HCT116 (cell line): ENCODE measurements at regions not wholly inside any gene's neighbourhood (a gene's known extent, or its start where the extent isn't known, plus 50 kb on each side); places are given as distances from the start of the nearest gene placed in this dataset.

Experiments used
- ATAC-seq: fragments of 200-7000 bp; cut with Tn5 transposase; 2 replicates; pipeline ENCODE4 v1.9.1; 2020; ENCODE audit warnings: mild to moderate bottlenecking, moderate library complexity
- BruUV-seq: library from RNA; stranded (reverse); fragments of 400-500 nt; replicated peaks from 2 replicates; lab custom pipeline; 2021; lab: Mats Ljungman, UMichigan
- CTCF ChIA-PET: fragments of 300-600 bp; sonication (Branson Sonifier 250); formaldehyde crosslinking; loops from one replicate; lab custom pipeline; 2021; ENCODE audit warnings: antibody characterized with exemption; lab: Charles Lee
- POLR2A ChIA-PET: fragments of 300-600, 350-600 bp; sonication (Branson Sonifier 250); formaldehyde crosslinking; loops from one replicate; lab custom pipeline; 2021; ENCODE audit warnings: antibody characterized with exemption; lab: Charles Lee
- RAD21 ChIA-PET, 2 experiments: fragments of 300-600 bp; sonication (Branson Sonifier 250); formaldehyde crosslinking; loops; one replicate each; lab custom pipeline; 2023; ENCODE audit warnings: low total read pairs in 2 of 2; ENCODE audit not compliant: uncharacterized antibody in 2 of 2, unreplicated experiment in 2 of 2, low non-redundant PET in 1 of 2; lab: Charles Lee
- DNase-seq: peaks from one replicate; pipeline ENCODE4 v3.0.0-alpha.2; 2010; ENCODE audit warnings: low read depth, low spot score
- H2AFZ ChIP-seq: fragments of 200-600 bp; shearing (Covaris generic), sonication (generic); 2 replicates; pipeline ENCODE4 v1.6.1; 2017; ENCODE audit warnings: low read depth, mixed run types, mixed read lengths, antibody characterized with exemption, low read length; ENCODE audit not compliant: poor library complexity, severe bottlenecking
- H3K27ac ChIP-seq: 2 replicates; pipeline ENCODE4 v1.5.1; 2012; ENCODE audit warnings: low read depth, low read length
- H3K27me3 ChIP-seq: fragments of 200-600 bp; sonication (generic); 2 replicates; pipeline ENCODE4 v1.6.1; 2016; ENCODE audit warnings: mixed run types, low read length, mixed read lengths; ENCODE audit not compliant: insufficient read depth
- H3K36me3 ChIP-seq, 2 experiments: fragments of 200-500 bp in 1 of 2; fragments of 200-600 bp in 1 of 2; sonication (Bioruptor generic) in 1 of 2; sonication (generic) in 1 of 2; 2 replicates each; pipeline versions ENCODE4 v1.5.1 to v1.6.1; 2014 to 2016; ENCODE audit warnings: low read length in 2 of 2, inconsistent platforms in 1 of 2, mixed read lengths in 1 of 2, mixed run types in 1 of 2; ENCODE audit not compliant: insufficient read depth in 2 of 2, control insufficient read depth in 1 of 2
- H3K4me1 ChIP-seq, 2 experiments: fragments of 200-600 bp in 1 of 2; sonication (generic) in 1 of 2; 2 replicates each; pipeline versions ENCODE4 v1.5.1 to v1.6.1; 2012 to 2017; ENCODE audit warnings: low read length in 2 of 2, inconsistent platforms in 1 of 2, mild to moderate bottlenecking in 1 of 2, mixed read lengths in 1 of 2, mixed run types in 1 of 2, moderate library complexity in 1 of 2; ENCODE audit not compliant: insufficient read depth in 2 of 2, control insufficient read depth in 1 of 2
- H3K4me2 ChIP-seq: fragments of 200-600 bp; sonication (generic); 2 replicates; pipeline ENCODE4 v1.6.1; 2017; ENCODE audit warnings: mixed run types, low read length, mixed read lengths
- H3K4me3 ChIP-seq, 2 experiments: fragments of 200-600 bp in 1 of 2; sonication (generic) in 1 of 2; replicated peaks in 1 of 2; 2 replicates each; pipeline ENCODE4 v1.5.1; 2011 to 2016; ENCODE audit warnings: low read length in 2 of 2, control low read depth in 1 of 2, low read depth in 1 of 2, mild to moderate bottlenecking in 1 of 2, mixed read lengths in 1 of 2, mixed run types in 1 of 2
- H3K79me2 ChIP-seq: fragments of 200-600 bp; sonication (generic); 2 replicates; pipeline ENCODE4 v1.6.1; 2017; ENCODE audit warnings: mild to moderate bottlenecking, mixed run types, low read length, moderate library complexity, mixed read lengths; ENCODE audit not compliant: insufficient read depth
- H3K9ac ChIP-seq: fragments of 200-600 bp; sonication (generic); 2 replicates; pipeline ENCODE4 v1.6.1; 2016; ENCODE audit warnings: low read length, mixed read lengths
- H3K9me2 ChIP-seq: fragments of 200-600 bp; sonication (generic), shearing (Covaris generic); 2 replicates; pipeline ENCODE4 v1.6.1; 2017; ENCODE audit warnings: mixed run types, mild to moderate bottlenecking, moderate library complexity; ENCODE audit not compliant: insufficient read depth
- H3K9me3 ChIP-seq, 2 experiments: fragments of 200-500 bp in 1 of 2; fragments of 200-600 bp in 1 of 2; sonication (Bioruptor generic) in 1 of 2; sonication (generic) in 1 of 2; 2 replicates each; pipeline ENCODE4 v1.6.1; 2014 to 2017; ENCODE audit warnings: low read length in 2 of 2, mixed read lengths in 2 of 2, inconsistent platforms in 1 of 2, low read depth in 1 of 2, mild to moderate bottlenecking in 1 of 2, mixed run types in 1 of 2, moderate library complexity in 1 of 2; ENCODE audit not compliant: control insufficient read depth in 1 of 2, insufficient read depth in 1 of 2
- H4K20me1 ChIP-seq: fragments of 200-600 bp; sonication (generic), shearing (Covaris generic); 2 replicates; pipeline ENCODE4 v1.6.1; 2017; ENCODE audit warnings: mixed run types, mild to moderate bottlenecking, moderate library complexity; ENCODE audit not compliant: insufficient read depth
- CBX3 ChIP-seq: IDR thresholded peaks from 2 replicates; pipeline ENCODE4 v1.6.1; 2012; ENCODE audit warnings: low read depth
- CEBPB ChIP-seq: IDR thresholded peaks from 2 replicates; pipeline ENCODE4 v1.6.1; 2012; ENCODE audit warnings: low read depth
- CTCF ChIP-seq, 3 experiments: fragments of 200-600 bp in 1 of 3; sonication (generic) in 1 of 3; IDR thresholded peaks in 2 of 3; conservative IDR thresholded peaks in 1 of 3; 2 replicates each; pipeline ENCODE4 v1.5.1; 2012 to 2017; ENCODE audit warnings: low read depth in 2 of 3, low read length in 2 of 3, antibody characterized with exemption in 1 of 3, borderline replicate concordance in 1 of 3, control low read depth in 1 of 3, mild to moderate bottlenecking in 1 of 3, mixed read lengths in 1 of 3, mixed run types in 1 of 3, moderate library complexity in 1 of 3; ENCODE audit not compliant: insufficient read depth in 1 of 3
- ELF1 ChIP-seq: IDR thresholded peaks from 2 replicates; pipeline ENCODE4 v1.6.1; 2012; ENCODE audit warnings: low read depth, borderline replicate concordance
- EZH2 ChIP-seq: fragments of 200-600 bp; sonication (generic); IDR thresholded peaks from 2 replicates; pipeline ENCODE4 v1.6.1; 2017; ENCODE audit warnings: antibody characterized with exemption, mixed run types
- EZH2phosphoT487 ChIP-seq: fragments of 200-600 bp; IDR thresholded peaks from 2 replicates; pipeline ENCODE4 v1.6.1; 2018; ENCODE audit warnings: antibody characterized with exemption, borderline replicate concordance
- JUND ChIP-seq: IDR thresholded peaks from 2 replicates; pipeline ENCODE4 v1.6.1; 2012
- POLR2A ChIP-seq: IDR thresholded peaks from 2 replicates; pipeline ENCODE4 v1.7.0; 2011; ENCODE audit warnings: borderline replicate concordance; ENCODE audit not compliant: insufficient read depth, insufficient read length; ENCODE audit errors: extremely low read depth
- POLR2AphosphoS5 ChIP-seq: IDR thresholded peaks from 2 replicates; pipeline ENCODE4 v1.6.1; 2011; ENCODE audit warnings: mild to moderate bottlenecking, low read depth, low read length, moderate library complexity
- RAD21 ChIP-seq: IDR thresholded peaks from 2 replicates; pipeline ENCODE4 v1.6.1; 2012; ENCODE audit warnings: low read depth, mild to moderate bottlenecking
- REST ChIP-seq: IDR thresholded peaks from 2 replicates; pipeline ENCODE4 v1.6.1; 2012; ENCODE audit warnings: low read depth
- SIN3A ChIP-seq: IDR thresholded peaks from 2 replicates; pipeline ENCODE4 v1.6.1; 2012; ENCODE audit warnings: low read depth
- SP1 ChIP-seq: IDR thresholded peaks from 2 replicates; pipeline ENCODE4 v1.6.1; 2012; ENCODE audit warnings: low read depth
- SRF ChIP-seq: IDR thresholded peaks from 2 replicates; pipeline ENCODE4 v1.6.1; 2012; ENCODE audit warnings: low read depth
- YY1 ChIP-seq: IDR thresholded peaks from 2 replicates; pipeline ENCODE4 v1.6.1; 2011; ENCODE audit warnings: low read length, low read depth, moderate library complexity, mild to moderate bottlenecking; ENCODE audit not compliant: insufficient replicate concordance; ENCODE audit errors: extremely low read depth
- ZBTB33 ChIP-seq: IDR thresholded peaks from 2 replicates; pipeline ENCODE4 v1.6.1; 2011; ENCODE audit warnings: mild to moderate bottlenecking, low read length, moderate library complexity; ENCODE audit not compliant: insufficient replicate concordance; ENCODE audit errors: extremely low read depth
- ZNF274 ChIP-seq: fragments of 200-500 bp; sonication (Bioruptor generic); IDR thresholded peaks from 2 replicates; pipeline ENCODE4 v1.6.1; 2014; ENCODE audit warnings: mild to moderate bottlenecking, low read depth, low read length, inconsistent platforms
- intact Hi-C: fragments of 100-400 bp; cut with micrococcal nuclease; formaldehyde crosslinking; loops from 2 replicates; pipeline ENCODE4 v1.10.0; 2022
- TF ChIP-seq, protein P1 (sequence below): IDR thresholded peaks from 2 replicates; pipeline ENCODE4 v1.6.1; 2012
- TF ChIP-seq, protein P2 (sequence below): IDR thresholded peaks from 2 replicates; pipeline ENCODE4 v1.6.1; 2012

- no peaks in the 10 kb centered on the region for H3K79me2 ChIP-seq
- ChIA-PET CTCF (no interaction called here), RAD21 (no interaction called here), POLR2A (interaction anchor here (0.6 kb wide), 1 partner anchor 10 kb away, joined by 5 read pairs; no protein-coding TSS in a partner anchor)
- H3K27ac ChIP-seq, result no peak overlapping the region
- no peak overlapping the region for H2AFZ ChIP-seq
- H3K4me3 ChIP-seq, result no peak overlapping the region
- TF ChIP-seq EZH2 (no peak), SIN3A (no peak), ZNF274 (no peak), SP1 (no peak), YY1 (no peak), CTCF (IDR thresholded peaks at IDR 0.05 in 2 of 3, conservative IDR thresholded peaks at IDR 0.05 in 1 of 3; ENCODE audit: borderline replicate concordance in 1 of 3, insufficient read depth in 1 of 3, low read depth in 2 of 3, low read length in 2 of 3) (no peak), POLR2A (no peak), POLR2AphosphoS5 (no peak), ZBTB33 (no peak), SRF (no peak), CEBPB (no peak), RAD21 (no peak), CBX3 (no peak), EZH2phosphoT487 (no peak), ELF1 (no peak), JUND (no peak), REST (no peak)
- TF ChIP-seq, protein P1, sequence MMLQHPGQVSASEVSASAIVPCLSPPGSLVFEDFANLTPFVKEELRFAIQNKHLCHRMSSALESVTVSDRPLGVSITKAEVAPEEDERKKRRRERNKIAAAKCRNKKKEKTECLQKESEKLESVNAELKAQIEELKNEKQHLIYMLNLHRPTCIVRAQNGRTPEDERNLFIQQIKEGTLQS, result no peak
- TF ChIP-seq, protein P2, sequence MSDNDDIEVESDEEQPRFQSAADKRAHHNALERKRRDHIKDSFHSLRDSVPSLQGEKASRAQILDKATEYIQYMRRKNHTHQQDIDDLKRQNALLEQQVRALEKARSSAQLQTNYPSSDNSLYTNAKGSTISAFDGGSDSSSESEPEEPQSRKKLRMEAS, result no peak
- H4K20me1 ChIP-seq, result no peaks in the 10 kb centered on the region
- H3K4me1 ChIP-seq, result no peaks in the 10 kb centered on the region
- DNase-seq (no peak), ATAC-seq (no peak)
- H3K4me2 ChIP-seq, result no peak overlapping the region
- H3K36me3 ChIP-seq, result no peaks in the 10 kb centered on the region
- no peaks in the 10 kb centered on the region for H3K9me3 ChIP-seq
- BruUV-seq, result no TSS peak
- H3K9me2 ChIP-seq, result no peaks in the 10 kb centered on the region
- no peaks in the 10 kb centered on the region for H3K27me3 ChIP-seq
- H3K9ac ChIP-seq, result no peak overlapping the region
- intact Hi-C loops, result no loop called here
Observed at GRCh38 chr20:51995551-51995951, 193.2 kb upstream of the SALL4 start.
